ENCODE measurements at regions not wholly inside any gene's neighbourhood (a gene's known extent, or its start where the extent isn't known, plus 50 kb on each side); places are given as distances from the start of the nearest gene placed in this dataset.

- Histone ChIP-seq H3K36me3 (ENCODE audit: insufficient read depth, low read length) (no peaks in the 10 kb centered on the region), H3K9ac (ENCODE audit: insufficient read length) (no peak overlapping the region), H3K4me3 (no peak overlapping the region), H3K9me3 (ENCODE audit: low read depth, low read length) (no peaks in the 10 kb centered on the region), H3K27ac (no peak overlapping the region)
- TF ChIP-seq FOXP2 (optimal IDR thresholded peaks at IDR 0.05; ENCODE audit: control extremely low read depth, extremely low read length, insufficient read depth) (no peak), EZH2 (IDR thresholded peaks at IDR 0.05) (no peak), POLR2AphosphoS5 (IDR thresholded peaks at IDR 0.05; ENCODE audit: borderline replicate concordance, low read depth, low read length) (no peak)
- DNase-seq (ENCODE audit: low read depth, low spot score), result no peak
These were observed 116.0 kb downstream of the PXDC1 start for GRCh38 chr6:3635482-3635881.

- H3K9me3 ChIP-seq (ENCODE audit: low read depth, low read length), result no peaks in the 10 kb centered on the region
- no peak overlapping the region for H3K9ac ChIP-seq (ENCODE audit: insufficient read length)
- no peak overlapping the region for H3K4me3 ChIP-seq
- H3K27ac ChIP-seq, result no peak overlapping the region
- no peaks in the 10 kb centered on the region for H3K36me3 ChIP-seq (ENCODE audit: insufficient read depth, low read length)
- DNase-seq (ENCODE audit: low read depth, low spot score), result no peak
- TF ChIP-seq EZH2 (IDR thresholded peaks at IDR 0.05), result no peak
- no peak for TF ChIP-seq POLR2AphosphoS5 (IDR thresholded peaks at IDR 0.05; ENCODE audit: borderline replicate concordance, low read depth, low read length)
- no peak for TF ChIP-seq FOXP2 (optimal IDR thresholded peaks at IDR 0.05; ENCODE audit: control extremely low read depth, extremely low read length, insufficient read depth)
These were observed 117.2 kb downstream of the PXDC1 start for GRCh38 chr6:3634280-3634816.

- H3K4me3 ChIP-seq, result no peak overlapping the region
- DNase-seq (ENCODE audit: low read depth, low spot score), result no peak
- H3K9me3 ChIP-seq (ENCODE audit: low read depth, low read length), result no peaks in the 10 kb centered on the region
- no peaks in the 10 kb centered on the region for H3K36me3 ChIP-seq (ENCODE audit: insufficient read depth, low read length)
- no peak overlapping the region for H3K9ac ChIP-seq (ENCODE audit: insufficient read length)
- TF ChIP-seq EZH2 (IDR thresholded peaks at IDR 0.05) (no peak), POLR2AphosphoS5 (IDR thresholded peaks at IDR 0.05; ENCODE audit: borderline replicate concordance, low read depth, low read length) (no peak), FOXP2 (optimal IDR thresholded peaks at IDR 0.05; ENCODE audit: control extremely low read depth, extremely low read length, insufficient read depth) (no peak)
- H3K27ac ChIP-seq, result no peak overlapping the region
These were observed 117.8 kb downstream of the PXDC1 start for GRCh38 chr6:3633711-3634110.

- no peak overlapping the region for H3K27ac ChIP-seq
- no peak for DNase-seq (ENCODE audit: low read depth, low spot score)
- no peak overlapping the region for H3K4me3 ChIP-seq
- no peak overlapping the region for H3K9ac ChIP-seq (ENCODE audit: insufficient read length)
- no peak for TF ChIP-seq EZH2 (IDR thresholded peaks at IDR 0.05)
- no peak for TF ChIP-seq FOXP2 (optimal IDR thresholded peaks at IDR 0.05; ENCODE audit: control extremely low read depth, extremely low read length, insufficient read depth)
- no peak for TF ChIP-seq POLR2AphosphoS5 (IDR thresholded peaks at IDR 0.05; ENCODE audit: borderline replicate concordance, low read depth, low read length)
- H3K9me3 ChIP-seq (ENCODE audit: low read depth, low read length), result no peaks in the 10 kb centered on the region
- H3K36me3 ChIP-seq (ENCODE audit: insufficient read depth, low read length), result no peaks in the 10 kb centered on the region
These were observed 119.6 kb downstream of the PXDC1 start for GRCh38 chr6:3631877-3632276.

- no peak overlapping the region for H3K27ac ChIP-seq
- H3K36me3 ChIP-seq (ENCODE audit: insufficient read depth, low read length), result no peaks in the 10 kb centered on the region
- H3K9ac ChIP-seq (ENCODE audit: insufficient read length), result no peak overlapping the region
- no peak for TF ChIP-seq POLR2AphosphoS5 (IDR thresholded peaks at IDR 0.05; ENCODE audit: borderline replicate concordance, low read depth, low read length)
- TF ChIP-seq FOXP2 (optimal IDR thresholded peaks at IDR 0.05; ENCODE audit: control extremely low read depth, extremely low read length, insufficient read depth), result no peak
- TF ChIP-seq EZH2 (IDR thresholded peaks at IDR 0.05), result no peak
- no peak for DNase-seq (ENCODE audit: low read depth, low spot score)
- H3K9me3 ChIP-seq (ENCODE audit: low read depth, low read length), result no peaks in the 10 kb centered on the region
- H3K4me3 ChIP-seq, result no peak overlapping the region
These were observed 120.3 kb downstream of the PXDC1 start for GRCh38 chr6:3631186-3631585.

- Histone ChIP-seq H3K9me3 (ENCODE audit: low read depth, low read length) (no peaks in the 10 kb centered on the region), H3K36me3 (ENCODE audit: insufficient read depth, low read length) (no peaks in the 10 kb centered on the region), H3K9ac (ENCODE audit: insufficient read length) (no peak overlapping the region), H3K4me3 (no peak overlapping the region), H3K27ac (no peak overlapping the region)
- TF ChIP-seq FOXP2 (optimal IDR thresholded peaks at IDR 0.05; ENCODE audit: control extremely low read depth, extremely low read length, insufficient read depth), result no peak
- TF ChIP-seq POLR2AphosphoS5 (IDR thresholded peaks at IDR 0.05; ENCODE audit: borderline replicate concordance, low read depth, low read length), result no peak
- no peak for TF ChIP-seq EZH2 (IDR thresholded peaks at IDR 0.05)
- no peak for DNase-seq (ENCODE audit: low read depth, low spot score)
These were observed 121.2 kb downstream of the PXDC1 start for GRCh38 chr6:3630258-3630835.

- peak overlapping the region; percentile 16; the same call in 1 of the 2 replicates for H3K4me3 ChIP-seq
- H3K27ac ChIP-seq, result no peak overlapping the region
- TF ChIP-seq POLR2AphosphoS5 (IDR thresholded peaks at IDR 0.05; ENCODE audit: borderline replicate concordance, low read depth, low read length) (no peak), EZH2 (IDR thresholded peaks at IDR 0.05) (no peak), FOXP2 (optimal IDR thresholded peaks at IDR 0.05; ENCODE audit: control extremely low read depth, extremely low read length, insufficient read depth) (no peak)
- no peaks in the 10 kb centered on the region for H3K9me3 ChIP-seq (ENCODE audit: low read depth, low read length)
- DNase-seq (ENCODE audit: low read depth, low spot score), result no peak
- no peak overlapping the region for H3K9ac ChIP-seq (ENCODE audit: insufficient read length)
- H3K36me3 ChIP-seq (ENCODE audit: insufficient read depth, low read length), result no peaks in the 10 kb centered on the region
These were observed 123.3 kb downstream of the PXDC1 start for GRCh38 chr6:3627956-3628835.

- Histone ChIP-seq H3K27ac (no peak overlapping the region), H3K4me3 (no peak overlapping the region), H3K36me3 (ENCODE audit: insufficient read depth, low read length) (no peaks in the 10 kb centered on the region), H3K9ac (ENCODE audit: insufficient read length) (no peak overlapping the region), H3K9me3 (ENCODE audit: low read depth, low read length) (no peaks in the 10 kb centered on the region)
- no peak for TF ChIP-seq POLR2AphosphoS5 (IDR thresholded peaks at IDR 0.05; ENCODE audit: borderline replicate concordance, low read depth, low read length)
- TF ChIP-seq EZH2 (IDR thresholded peaks at IDR 0.05), result no peak
- TF ChIP-seq FOXP2 (optimal IDR thresholded peaks at IDR 0.05; ENCODE audit: control extremely low read depth, extremely low read length, insufficient read depth), result no peak
- no peak for DNase-seq (ENCODE audit: low read depth, low spot score)
These were observed 124.0 kb downstream of the PXDC1 start for GRCh38 chr6:3627501-3627900.
